ENCODE measurements at regions not wholly inside any gene's neighbourhood (a gene's known extent, or its start where the extent isn't known, plus 50 kb on each side); places are given as distances from the start of the nearest gene placed in this dataset.
A peak's percentile ranks its signal among the peaks of the same experiment; 100 is the strongest.

- DNase-seq: no peak
Measured at GRCh38 chr18:34159691-34160185, 65.0 kb downstream of the NOL4 start.

GRCh38 chr18:34158881-34159690, 65.6 kb downstream of the NOL4 start:
- DNase-seq: peak; percentile 38

GRCh38 chr18:34153711-34154110, 71.0 kb downstream of the NOL4 start:
- peak; percentile 34 for DNase-seq

GRCh38 chr18:34131006-34131405, 93.7 kb downstream of the NOL4 start:
- no peak for DNase-seq

GRCh38 chr18:34128436-34128835, 96.3 kb downstream of the NOL4 start:
- DNase-seq: peak; percentile 75

- no peak for DNase-seq
Measured at GRCh38 chr18:34126121-34126520, 98.6 kb downstream of the NOL4 start.

GRCh38 chr18:34122724-34123334, 101.9 kb downstream of the NOL4 start:
- peak; percentile 60 for DNase-seq

GRCh38 chr18:34121200-34121721, 103.5 kb downstream of the NOL4 start:
- DNase-seq: peak; percentile 81

- DNase-seq: peak; percentile 48
Measured at GRCh38 chr18:34120294-34120693, 104.4 kb downstream of the NOL4 start.

GRCh38 chr18:34117319-34117718, 107.4 kb downstream of the NOL4 start:
- DNase-seq: no peak

- no peak for DNase-seq
Measured at GRCh38 chr18:34115409-34116081, 109.2 kb downstream of the NOL4 start.

- no peak for DNase-seq
Measured at GRCh38 chr18:34114996-34115395, 109.7 kb downstream of the NOL4 start.

- DNase-seq: no peak
Measured at GRCh38 chr18:34108206-34108605, 116.5 kb downstream of the NOL4 start.

GRCh38 chr18:34098109-34098508, 126.6 kb downstream of the NOL4 start:
- DNase-seq: no peak

- no peak for DNase-seq
Measured at GRCh38 chr18:34097312-34097711, 127.4 kb downstream of the NOL4 start.

GRCh38 chr18:34094148-34094547, 130.6 kb downstream of the NOL4 start:
- no peak for DNase-seq

GRCh38 chr18:34092796-34093195, 131.9 kb downstream of the NOL4 start:
- DNase-seq: no peak

- DNase-seq: no peak
Measured at GRCh38 chr18:34086370-34086769, 138.3 kb downstream of the NOL4 start.

- DNase-seq: no peak
Measured at GRCh38 chr18:34085140-34085739, 139.5 kb downstream of the NOL4 start.

- no peak for DNase-seq
Measured at GRCh38 chr18:34084635-34085034, 140.1 kb downstream of the NOL4 start.

- DNase-seq: no peak
Measured at GRCh38 chr18:34083910-34084535, 140.7 kb downstream of the NOL4 start.

- DNase-seq: no peak
Measured at GRCh38 chr18:34077599-34077998, 147.1 kb downstream of the NOL4 start.

All from fibroblast of skin of back (primary cell).